ENCODE measurements at regions not wholly inside any gene's neighbourhood (a gene's known extent, or its start where the extent isn't known, plus 50 kb on each side); places are given as distances from the start of the nearest gene placed in this dataset.

DNA sequence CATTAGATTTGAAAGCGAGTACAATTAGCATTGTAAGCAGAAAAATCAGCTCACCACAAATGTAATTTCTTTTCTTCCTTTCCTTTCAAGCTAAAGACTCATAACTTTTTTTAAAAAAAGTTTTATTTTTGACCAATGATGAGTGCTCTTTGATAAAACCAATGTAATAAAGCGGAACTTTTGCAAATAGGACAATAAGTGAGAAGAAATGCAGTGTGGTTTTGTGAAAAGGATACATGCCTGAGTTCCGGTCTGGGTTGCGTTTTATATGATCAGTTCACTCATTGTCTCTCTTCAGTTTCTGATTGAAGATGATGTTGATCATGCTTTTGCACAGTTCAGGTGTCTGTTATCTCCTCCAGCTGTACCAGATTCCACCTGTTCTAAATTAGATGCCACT is 274.4 kb downstream of the KLF12 start:
- H3K27ac ChIP-seq (ENCODE audit: low read depth in 1 of 2, low read length in 2 of 2): peak overlapping the region; percentile 38 to 53
- POLR2A ChIA-PET: interaction anchor here (0.7 to 1.6 kb wide), 7 partner anchors 9 to 273 kb away, joined by 3 to 6 read pairs (median 3); no protein-coding TSS in a partner anchor
- H3K9me3 ChIP-seq (ENCODE audit: control insufficient read depth in 1 of 2, insufficient read depth in 1 of 2, low read length in 2 of 2): no peaks in the 10 kb centered on the region
- Mint-ChIP-seq H3K27ac (peak overlapping the region; percentile 90), H3K4me3 (peak overlapping the region; percentile 81), H3K27me3 (no peaks in the 10 kb centered on the region), H3K4me1 (ENCODE audit: low read depth) (peaks cover 59% of the 10 kb centered on the region), H3K36me3 (ENCODE audit: low read depth) (peaks cover 17% of the 10 kb centered on the region), H3K9me3 (no peaks in the 10 kb centered on the region)
- peaks cover 14% of the 10 kb centered on the region for H3K4me1 ChIP-seq (ENCODE audit: insufficient read depth, low read length)
- no peaks in the 10 kb centered on the region for H3K27me3 ChIP-seq (ENCODE audit: control insufficient read depth in 1 of 2, insufficient read depth in 2 of 2, low read length in 2 of 2)
- DNase-seq (peak in 3 of 14 experiments; percentile 48 to 75 (median 54)), ATAC-seq (ENCODE audit: poor library complexity) (peak; percentile 77)
- H3K36me3 ChIP-seq (ENCODE audit: insufficient read depth, low read length): peaks cover 7% of the 10 kb centered on the region
- intact Hi-C loops (cut with DNase I, micrococcal nuclease): no loop called here
- TF ChIP-seq, protein P1, sequence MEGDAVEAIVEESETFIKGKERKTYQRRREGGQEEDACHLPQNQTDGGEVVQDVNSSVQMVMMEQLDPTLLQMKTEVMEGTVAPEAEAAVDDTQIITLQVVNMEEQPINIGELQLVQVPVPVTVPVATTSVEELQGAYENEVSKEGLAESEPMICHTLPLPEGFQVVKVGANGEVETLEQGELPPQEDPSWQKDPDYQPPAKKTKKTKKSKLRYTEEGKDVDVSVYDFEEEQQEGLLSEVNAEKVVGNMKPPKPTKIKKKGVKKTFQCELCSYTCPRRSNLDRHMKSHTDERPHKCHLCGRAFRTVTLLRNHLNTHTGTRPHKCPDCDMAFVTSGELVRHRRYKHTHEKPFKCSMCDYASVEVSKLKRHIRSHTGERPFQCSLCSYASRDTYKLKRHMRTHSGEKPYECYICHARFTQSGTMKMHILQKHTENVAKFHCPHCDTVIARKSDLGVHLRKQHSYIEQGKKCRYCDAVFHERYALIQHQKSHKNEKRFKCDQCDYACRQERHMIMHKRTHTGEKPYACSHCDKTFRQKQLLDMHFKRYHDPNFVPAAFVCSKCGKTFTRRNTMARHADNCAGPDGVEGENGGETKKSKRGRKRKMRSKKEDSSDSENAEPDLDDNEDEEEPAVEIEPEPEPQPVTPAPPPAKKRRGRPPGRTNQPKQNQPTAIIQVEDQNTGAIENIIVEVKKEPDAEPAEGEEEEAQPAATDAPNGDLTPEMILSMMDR (IDR thresholded peaks at IDR 0.05): no peak
- CTCF ChIA-PET: interaction anchor here (0.9 to 2.3 kb wide), 2 partner anchors 270 to 427 kb away, joined by 3 to 8 read pairs; no protein-coding TSS in a partner anchor
- peak overlapping the region; percentile 13 for H3K4me3 ChIP-seq (ENCODE audit: low read length)

DNA sequence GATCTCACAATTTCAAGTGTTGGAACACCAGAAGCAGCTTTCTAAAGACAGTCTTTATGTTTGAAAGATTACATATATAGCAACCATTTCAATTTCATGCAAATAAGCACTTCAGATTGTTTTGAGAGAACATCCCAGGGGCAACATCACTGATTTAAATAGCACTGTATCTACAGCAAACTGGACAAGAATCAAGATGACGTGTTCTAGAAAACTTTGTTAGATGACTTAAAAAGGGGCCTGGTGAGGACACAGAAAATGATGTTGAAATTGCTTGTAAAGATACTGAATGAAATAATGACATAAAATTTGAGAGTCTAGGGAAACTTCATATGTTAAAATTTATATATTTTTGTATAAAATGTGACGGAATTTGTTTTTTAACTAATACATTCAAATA is 277.1 kb downstream of the KLF12 start:
- Mint-ChIP-seq H3K4me1 (ENCODE audit: low read depth) (peaks cover 50% of the 10 kb centered on the region), H3K9me3 (no peaks in the 10 kb centered on the region), H3K27me3 (no peaks in the 10 kb centered on the region), H3K36me3 (ENCODE audit: low read depth) (peaks cover 34% of the 10 kb centered on the region), H3K4me3 (no peak overlapping the region), H3K27ac (no peak overlapping the region)
- Histone ChIP-seq H3K27ac (ENCODE audit: low read depth in 1 of 2, low read length in 2 of 2) (no peak overlapping the region), H3K27me3 (ENCODE audit: control insufficient read depth in 1 of 2, insufficient read depth in 2 of 2, low read length in 2 of 2) (no peaks in the 10 kb centered on the region), H3K9me3 (ENCODE audit: control insufficient read depth in 1 of 2, insufficient read depth in 1 of 2, low read length in 2 of 2) (no peaks in the 10 kb centered on the region), H3K4me3 (ENCODE audit: low read length) (no peak overlapping the region), H3K36me3 (ENCODE audit: insufficient read depth, low read length) (peaks cover 9% of the 10 kb centered on the region), H3K4me1 (ENCODE audit: insufficient read depth, low read length) (peaks cover 14% of the 10 kb centered on the region)
- ATAC-seq (ENCODE audit: poor library complexity): no peak
- TF ChIP-seq, protein P1 (IDR thresholded peaks at IDR 0.05): no peak
- ChIA-PET CTCF (no interaction called here), POLR2A (no interaction called here)
- DNase-seq: no peak
- intact Hi-C loops (cut with DNase I, micrococcal nuclease): no loop called here

DNA sequence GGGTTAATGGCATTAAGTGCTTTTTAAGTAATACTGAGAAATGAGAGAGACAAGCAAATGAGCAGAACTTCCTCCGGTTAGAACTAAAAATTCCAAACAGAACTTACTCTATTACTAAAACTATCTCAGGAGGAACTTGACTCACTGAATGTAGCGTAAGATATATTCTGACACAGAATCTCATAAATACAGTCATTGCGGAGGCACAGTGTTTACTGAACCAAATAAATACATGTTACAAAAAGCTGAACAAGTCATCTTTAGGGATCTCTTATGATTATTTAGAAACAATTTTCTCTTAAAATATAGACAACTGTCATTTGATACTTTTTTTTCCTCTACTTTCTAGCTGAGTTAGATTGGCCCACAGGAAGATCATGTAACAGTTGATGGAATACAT is 283.1 kb downstream of the KLF12 start:
- H3K4me3 ChIP-seq (ENCODE audit: low read length): no peak overlapping the region
- H3K27ac ChIP-seq (ENCODE audit: low read depth in 1 of 2, low read length in 2 of 2): no peak overlapping the region
- intact Hi-C loops (cut with DNase I, micrococcal nuclease): loop anchor here in 1 of 2 experiments (5.0 kb wide), 1 partner anchor 136 kb away; no protein-coding TSS in a partner anchor
- no peaks in the 10 kb centered on the region for H3K9me3 Mint-ChIP-seq
- peak overlapping the region; percentile 57 for H3K27ac Mint-ChIP-seq
- H3K4me1 ChIP-seq (ENCODE audit: insufficient read depth, low read length): peaks cover 5% of the 10 kb centered on the region
- no peaks in the 10 kb centered on the region for H3K9me3 ChIP-seq (ENCODE audit: control insufficient read depth in 1 of 2, insufficient read depth in 1 of 2, low read length in 2 of 2)
- H3K27me3 ChIP-seq (ENCODE audit: control insufficient read depth in 1 of 2, insufficient read depth in 2 of 2, low read length in 2 of 2): no peaks in the 10 kb centered on the region
- H3K4me1 Mint-ChIP-seq (ENCODE audit: low read depth): peaks cover 60% of the 10 kb centered on the region
- H3K36me3 Mint-ChIP-seq (ENCODE audit: low read depth): peaks cover 50% of the 10 kb centered on the region
- peaks cover 11% of the 10 kb centered on the region for H3K36me3 ChIP-seq (ENCODE audit: insufficient read depth, low read length)
- no peak for DNase-seq
- ChIA-PET POLR2A (interaction anchor here (0.9 kb wide), 1 partner anchor 65 kb away, joined by 3 read pairs; no protein-coding TSS in a partner anchor), CTCF (interaction anchor here (1.4 kb wide), 1 partner anchor 21 kb away, joined by 4 read pairs; no protein-coding TSS in a partner anchor)
- no peaks in the 10 kb centered on the region for H3K27me3 Mint-ChIP-seq
- ATAC-seq (ENCODE audit: poor library complexity): no peak
- H3K4me3 Mint-ChIP-seq: no peak overlapping the region
- TF ChIP-seq, protein P1 (IDR thresholded peaks at IDR 0.05): no peak
